Astrocyte (in vitro differentiated cells and primary cell): ENCODE measurements at regions not wholly inside any gene's neighbourhood (a gene's known extent, or its start where the extent isn't known, plus 50 kb on each side); places are given as distances from the start of the nearest gene placed in this dataset.

Source experiments
- DNase-seq: peaks from one replicate; pipeline ENCODE4 v3.0.0-alpha.2; 2010; ENCODE audit warnings: low read depth
- FAIRE-seq: peaks from 2 replicates; lab custom pipeline; 2011; peaks lifted over from hg19 to GRCh38; lab: Jason Lieb, UNC
- H2AFZ ChIP-seq: 2 replicates; pipeline ENCODE4 v1.6.0; 2012; ENCODE audit warnings: low read depth, low read length, inconsistent platforms
- H3K27ac ChIP-seq: 2 replicates; pipeline ENCODE4 v1.5.1; 2011; ENCODE audit warnings: low read depth, low read length, inconsistent platforms
- H3K27me3 ChIP-seq: 2 replicates; pipeline ENCODE4 v1.6.0; 2011; ENCODE audit warnings: low read length, inconsistent platforms; ENCODE audit not compliant: insufficient read depth
- H3K36me3 ChIP-seq: 2 replicates; pipeline ENCODE4 v1.5.1; 2011; ENCODE audit warnings: low read length, inconsistent platforms; ENCODE audit not compliant: insufficient read depth
- H3K4me1 ChIP-seq: 2 replicates; pipeline ENCODE4 v1.5.1; 2011; ENCODE audit warnings: low read length, inconsistent platforms; ENCODE audit not compliant: insufficient read depth
- H3K4me2 ChIP-seq: 2 replicates; pipeline ENCODE4 v1.6.0; 2012; ENCODE audit warnings: low read length, inconsistent platforms
- H3K4me3 ChIP-seq: 2 replicates; pipeline ENCODE4 v1.5.1; 2011; ENCODE audit warnings: low read depth, mild to moderate bottlenecking, low read length, inconsistent platforms; ENCODE audit not compliant: insufficient read depth
- H3K79me2 ChIP-seq: 2 replicates; pipeline ENCODE4 v1.6.0; 2012; ENCODE audit warnings: mild to moderate bottlenecking, low read length, inconsistent platforms; ENCODE audit not compliant: insufficient read depth
- H3K9ac ChIP-seq: 2 replicates; pipeline ENCODE4 v1.6.0; 2012; ENCODE audit warnings: mild to moderate bottlenecking, low read length, inconsistent platforms
- H3K9me3 ChIP-seq: 2 replicates; pipeline ENCODE4 v1.5.1; 2012; ENCODE audit warnings: low read depth, mild to moderate bottlenecking, low read length, inconsistent platforms; ENCODE audit not compliant: insufficient read depth
- H4K20me1 ChIP-seq: 2 replicates; pipeline ENCODE4 v1.6.0; 2012; ENCODE audit warnings: low read length, inconsistent platforms; ENCODE audit not compliant: insufficient read depth
- H3K27ac Mint-ChIP-seq: one replicate; pipeline ENCODE4 v1.8.0; 2021; ENCODE audit warnings: mild to moderate bottlenecking, mixed read lengths; ENCODE audit not compliant: unreplicated experiment
- H3K27me3 Mint-ChIP-seq: one replicate; pipeline ENCODE4 v1.8.0; 2021; ENCODE audit warnings: low read depth, mixed read lengths; ENCODE audit not compliant: unreplicated experiment
- H3K36me3 Mint-ChIP-seq: one replicate; pipeline ENCODE4 v1.8.0; 2021; ENCODE audit warnings: low read depth, mixed read lengths; ENCODE audit not compliant: unreplicated experiment
- H3K4me1 Mint-ChIP-seq: one replicate; pipeline ENCODE4 v1.8.0; 2021; ENCODE audit warnings: low read depth, mixed read lengths; ENCODE audit not compliant: unreplicated experiment
- H3K4me3 Mint-ChIP-seq: one replicate; pipeline ENCODE4 v1.8.0; 2021; ENCODE audit warnings: mild to moderate bottlenecking, moderate library complexity, mixed read lengths; ENCODE audit not compliant: unreplicated experiment
- H3K9me3 Mint-ChIP-seq: one replicate; pipeline ENCODE4 v1.8.0; 2021; ENCODE audit warnings: mild to moderate bottlenecking, mixed read lengths; ENCODE audit not compliant: unreplicated experiment
- CTCF ChIP-seq: IDR thresholded peaks from 2 replicates; pipeline ENCODE4 v1.5.1; 2011; ENCODE audit warnings: low read depth, mild to moderate bottlenecking, inconsistent platforms, low read length, moderate library complexity; ENCODE audit not compliant: insufficient read depth
- EZH2 ChIP-seq: IDR thresholded peaks from 2 replicates; pipeline ENCODE4 v1.6.1; 2012; ENCODE audit warnings: mild to moderate bottlenecking, low read length, inconsistent platforms; ENCODE audit not compliant: insufficient read depth

GRCh38 chr16:55398762-55399161, 74.8 kb downstream of the IRX6 start:
- Histone ChIP-seq H3K79me2 (no peaks in the 10 kb centered on the region), H4K20me1 (no peaks in the 10 kb centered on the region), H3K4me3 (no peak overlapping the region), H3K36me3 (no peaks in the 10 kb centered on the region), H3K4me2 (no peak overlapping the region), H3K27ac (no peak overlapping the region), H2AFZ (no peak overlapping the region), H3K4me1 (no peaks in the 10 kb centered on the region), H3K27me3 (peaks cover 2% of the 10 kb centered on the region), H3K9me3 (no peaks in the 10 kb centered on the region), H3K9ac (no peak overlapping the region)
- no peak for DNase-seq
- H3K27ac Mint-ChIP-seq = no peak overlapping the region
- no peaks in the 10 kb centered on the region for H3K36me3 Mint-ChIP-seq
- no peaks in the 10 kb centered on the region for H3K4me1 Mint-ChIP-seq
- no peak overlapping the region for H3K4me3 Mint-ChIP-seq
- H3K9me3 Mint-ChIP-seq = no peaks in the 10 kb centered on the region
- H3K27me3 Mint-ChIP-seq = peaks cover 35% of the 10 kb centered on the region
- FAIRE-seq = no peak
- TF ChIP-seq EZH2 (no peak), CTCF (no peak)

- Histone ChIP-seq H2AFZ (no peak overlapping the region), H3K4me1 (no peaks in the 10 kb centered on the region), H3K4me3 (no peak overlapping the region), H3K27me3 (peaks cover 2% of the 10 kb centered on the region), H3K79me2 (no peaks in the 10 kb centered on the region), H4K20me1 (no peaks in the 10 kb centered on the region), H3K27ac (no peak overlapping the region), H3K4me2 (no peak overlapping the region), H3K36me3 (no peaks in the 10 kb centered on the region), H3K9me3 (no peaks in the 10 kb centered on the region), H3K9ac (no peak overlapping the region)
- TF ChIP-seq CTCF = no peak
- no peak for TF ChIP-seq EZH2
- H3K27me3 Mint-ChIP-seq = peaks cover 36% of the 10 kb centered on the region
- H3K4me3 Mint-ChIP-seq = no peak overlapping the region
- H3K36me3 Mint-ChIP-seq = no peaks in the 10 kb centered on the region
- H3K27ac Mint-ChIP-seq = no peak overlapping the region
- no peak for DNase-seq
- no peaks in the 10 kb centered on the region for H3K4me1 Mint-ChIP-seq
- H3K9me3 Mint-ChIP-seq = no peaks in the 10 kb centered on the region
- no peak for FAIRE-seq
Measured at GRCh38 chr16:55399911-55400310, 75.9 kb downstream of the IRX6 start.

- Histone ChIP-seq H3K4me2 (no peak overlapping the region), H3K36me3 (no peaks in the 10 kb centered on the region), H2AFZ (no peak overlapping the region), H3K9me3 (no peaks in the 10 kb centered on the region), H3K9ac (no peak overlapping the region), H3K79me2 (no peaks in the 10 kb centered on the region), H3K4me1 (no peaks in the 10 kb centered on the region), H4K20me1 (no peaks in the 10 kb centered on the region), H3K4me3 (no peak overlapping the region), H3K27ac (no peak overlapping the region), H3K27me3 (peaks cover 2% of the 10 kb centered on the region)
- TF ChIP-seq EZH2 (no peak), CTCF (no peak)
- Mint-ChIP-seq H3K9me3 (no peaks in the 10 kb centered on the region), H3K27me3 (peaks cover 38% of the 10 kb centered on the region), H3K36me3 (no peaks in the 10 kb centered on the region), H3K4me1 (no peaks in the 10 kb centered on the region), H3K4me3 (no peak overlapping the region), H3K27ac (no peak overlapping the region)
- no peak for DNase-seq
- FAIRE-seq = no peak
Measured at GRCh38 chr16:55401046-55401445, 77.0 kb downstream of the IRX6 start.
